LHCN-M2 (cell line): ENCODE measurements at regions not wholly inside any gene's neighbourhood (a gene's known extent, or its start where the extent isn't known, plus 50 kb on each side); places are given as distances from the start of the nearest gene placed in this dataset.
"Not testable (repeated sequence)": the region's sequence is repeated elsewhere in the genome, so short reads cannot be mapped to it uniquely, and the experiment has no call there.

ENCODE experiments used
- DNase-seq: peaks from one replicate; pipeline ENCODE4 v3.0.0-alpha.2; 2012; ENCODE audit warnings: low read depth

DNA sequence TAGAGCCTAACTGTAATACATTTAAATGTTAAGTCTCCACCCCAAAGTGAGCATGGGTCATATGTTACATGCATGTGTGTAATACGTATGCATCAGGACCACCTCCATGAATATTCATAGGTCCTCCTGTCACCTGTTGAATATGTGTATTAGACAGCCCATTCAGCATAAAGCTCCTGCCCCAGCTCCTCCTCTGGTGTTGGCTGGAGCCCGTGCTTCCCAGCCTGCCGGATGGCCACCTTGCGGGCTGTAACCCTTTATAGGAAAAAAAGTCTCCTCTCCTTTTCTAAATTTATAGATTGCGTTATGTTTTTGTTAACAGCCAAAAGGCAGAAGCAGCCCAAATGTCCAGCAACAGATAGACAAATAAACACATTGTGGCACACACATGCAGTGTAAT lies 299.5 kb downstream of the MED10 start:
- DNase-seq = no peak

- no peak for DNase-seq
Observed at GRCh38 chr5:6076341-6077239, 301.8 kb downstream of the MED10 start.

- DNase-seq = not testable (repeated sequence)
Observed at GRCh38 chr5:6072488-6072887, 305.9 kb downstream of the MED10 start.

GRCh38 chr5:6069496-6070185 lies 308.7 kb downstream of the MED10 start:
- DNase-seq = no peak

DNA sequence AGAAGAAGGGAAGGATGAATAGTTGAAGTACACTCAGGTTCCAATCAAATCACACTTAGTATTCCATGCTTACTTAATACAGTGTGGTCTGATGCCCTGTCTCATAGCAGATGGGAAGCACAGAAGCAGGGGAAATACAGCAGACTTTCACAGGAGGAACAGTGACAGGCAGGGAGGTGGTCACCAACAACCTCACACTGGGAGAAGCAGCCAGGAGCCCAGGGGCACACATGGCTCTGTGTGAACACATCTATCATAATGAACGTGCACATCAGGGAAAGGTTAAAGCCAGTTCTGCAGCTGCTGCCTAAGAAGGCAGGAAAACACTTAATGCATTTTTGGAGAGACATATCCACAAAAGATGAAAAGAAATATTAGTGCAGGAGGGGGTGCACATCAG lies 312.3 kb downstream of the MED10 start:
- no peak for DNase-seq

DNA sequence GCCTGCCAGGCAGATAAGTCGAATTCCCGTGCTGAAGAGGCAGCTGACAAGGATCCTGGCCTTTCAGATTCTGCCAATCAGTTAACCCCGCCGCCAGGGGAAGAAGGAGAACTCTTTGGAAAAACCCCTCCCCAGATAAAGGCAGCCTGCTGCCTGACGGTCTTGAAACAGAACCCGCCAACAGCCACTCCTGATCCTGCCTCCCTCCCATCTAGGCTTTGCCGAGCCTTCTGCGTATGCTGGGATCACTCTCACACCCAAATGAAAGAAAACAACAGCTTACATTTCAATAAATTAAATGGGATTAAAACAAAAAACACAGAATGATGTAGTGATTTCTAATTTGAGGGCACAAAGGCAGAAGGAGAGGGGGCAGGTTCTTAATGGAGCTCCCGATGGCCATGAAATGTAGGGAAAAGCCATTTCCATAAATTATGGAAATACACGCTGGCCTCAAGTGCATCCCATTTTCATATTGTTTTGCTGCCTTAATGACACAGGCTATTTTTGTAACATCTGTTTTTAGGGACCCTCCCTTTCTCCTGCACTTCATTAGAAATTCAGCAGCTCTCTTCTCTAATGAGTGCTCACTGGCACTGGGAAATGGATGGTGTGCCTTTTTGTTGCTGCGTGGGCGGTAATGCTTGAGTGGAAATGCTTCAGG lies 319.1 kb downstream of the MED10 start:
- DNase-seq = no peak

GRCh38 chr5:6058055-6058715 lies 320.2 kb downstream of the MED10 start:
- no peak for DNase-seq

DNA sequence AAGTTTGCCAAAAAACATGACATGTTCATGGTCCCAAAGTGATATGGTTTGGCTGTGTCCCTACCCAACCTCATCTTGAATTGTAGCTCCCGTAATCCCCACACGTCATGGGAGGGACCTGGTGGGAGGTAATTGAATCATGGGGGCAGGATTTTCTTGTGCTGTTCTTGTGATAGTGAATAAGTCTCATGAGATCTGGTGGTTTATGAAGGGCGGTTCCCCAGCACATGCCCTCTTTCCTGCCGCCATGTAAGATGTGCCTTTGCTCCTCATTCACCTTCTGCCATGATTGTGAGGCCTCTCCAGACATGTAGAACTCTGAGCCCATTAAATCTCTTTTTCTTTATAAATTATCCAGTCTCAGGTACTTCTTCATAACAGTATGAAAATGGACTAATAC lies 322.1 kb downstream of the MED10 start:
- DNase-seq = no peak

DNA sequence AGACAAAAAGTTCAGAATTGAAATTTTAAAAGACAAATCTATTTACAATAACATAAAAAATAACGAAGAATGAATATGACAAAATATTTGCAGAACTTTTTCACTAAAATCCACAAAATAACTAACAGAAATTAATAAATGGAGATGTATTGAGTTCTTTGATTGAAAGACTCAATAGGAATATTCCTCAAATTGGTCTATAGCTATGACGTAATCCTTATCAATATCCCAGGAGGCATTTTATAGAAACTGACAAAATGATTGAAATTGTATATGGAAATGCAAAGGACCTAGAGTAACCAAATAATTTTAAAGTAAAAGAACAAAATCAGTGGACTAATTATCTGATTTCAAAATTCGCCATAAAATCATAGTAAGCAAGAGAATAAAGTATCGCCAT lies 328.7 kb downstream of the MED10 start:
- no peak for DNase-seq

DNA sequence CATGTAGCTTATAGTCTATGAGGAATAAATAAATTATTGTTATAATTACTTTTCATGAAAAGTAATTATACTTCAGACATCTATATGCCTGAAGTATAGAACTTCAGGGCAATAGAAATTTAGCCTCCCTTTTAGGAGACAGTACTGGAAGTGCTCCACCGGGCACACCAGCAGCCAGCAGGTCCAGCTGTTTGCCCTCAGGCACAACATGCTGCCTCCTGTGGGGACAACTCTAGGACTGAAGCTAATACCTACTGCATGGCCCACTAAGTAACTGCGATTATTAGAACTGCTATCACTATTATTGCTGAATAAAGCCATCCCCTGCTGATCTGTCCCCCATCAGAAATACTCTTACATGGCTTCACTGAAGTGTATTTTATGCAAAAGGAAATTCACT lies 329.6 kb downstream of the MED10 start:
- DNase-seq = no peak

DNA sequence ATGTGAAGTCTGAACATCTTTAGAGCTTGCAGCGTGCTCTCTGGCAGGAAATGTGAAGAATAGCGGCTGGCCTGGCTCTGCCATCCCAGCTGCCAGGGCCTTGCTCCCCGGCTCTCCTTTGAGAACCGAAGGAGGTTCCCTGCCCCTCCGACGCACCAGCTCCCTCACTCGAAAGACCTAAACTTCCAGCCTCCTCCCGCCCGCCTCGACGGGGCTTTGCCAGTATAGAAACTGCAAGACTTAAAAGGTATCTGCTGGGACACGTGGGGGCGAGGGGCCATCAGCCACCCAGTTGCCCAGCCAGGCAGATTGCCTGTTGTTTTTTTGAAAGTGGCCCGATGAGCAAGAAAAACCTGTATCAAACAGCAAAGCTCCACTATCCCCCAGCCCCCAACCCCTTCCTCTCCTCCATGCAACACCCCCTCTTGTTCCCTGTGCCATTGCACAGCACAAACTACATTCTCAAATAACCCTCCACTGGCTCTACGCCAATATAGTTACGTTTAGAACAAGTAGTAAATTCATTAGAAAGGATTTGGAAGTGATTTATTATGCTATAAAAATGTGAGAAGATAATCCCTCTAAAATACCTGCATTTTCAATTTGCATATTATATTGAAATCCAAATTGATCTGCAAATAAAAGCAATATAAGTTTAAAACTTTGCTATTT lies 331.9 kb downstream of the MED10 start:
- no peak for DNase-seq

DNA sequence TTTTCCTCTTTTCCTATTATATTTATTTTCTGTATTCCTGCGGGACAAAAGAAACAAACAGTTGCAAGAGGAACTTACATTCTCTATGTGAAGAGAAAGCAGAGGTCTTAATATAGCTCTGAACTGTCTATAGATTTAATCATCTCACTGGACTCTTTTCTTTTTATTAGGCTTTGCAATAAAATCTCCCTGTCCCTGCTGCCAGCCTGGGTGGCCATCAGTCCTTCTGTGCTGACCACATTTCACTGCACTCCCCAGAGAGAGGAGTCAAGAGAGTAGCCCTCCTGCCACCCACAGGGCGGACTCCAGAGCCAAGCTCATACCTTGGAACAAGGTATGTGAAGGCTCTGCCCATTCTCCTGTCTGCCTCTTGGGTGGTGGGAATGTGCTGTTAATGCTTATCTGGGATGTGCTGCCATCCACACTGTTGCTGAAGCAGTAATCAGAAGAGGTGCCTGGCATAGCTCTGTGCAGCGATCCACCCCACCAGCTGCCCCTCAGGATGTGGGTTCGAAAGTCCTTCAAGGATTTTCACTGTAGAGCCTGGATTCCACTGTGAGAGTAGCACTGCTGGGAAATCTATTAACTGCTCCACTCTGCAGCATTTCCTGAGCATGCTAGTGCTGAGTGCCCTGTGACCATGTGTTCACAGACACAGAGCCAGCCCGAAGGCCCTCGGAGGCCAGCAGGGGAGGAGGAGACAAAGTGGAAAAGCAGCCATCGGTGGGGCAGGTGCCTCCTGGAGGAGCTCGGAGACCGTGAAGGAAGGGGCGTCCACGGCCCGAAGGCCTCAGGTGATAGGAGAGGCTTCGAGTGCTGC lies 334.6 kb downstream of the MED10 start:
- no peak for DNase-seq

DNA sequence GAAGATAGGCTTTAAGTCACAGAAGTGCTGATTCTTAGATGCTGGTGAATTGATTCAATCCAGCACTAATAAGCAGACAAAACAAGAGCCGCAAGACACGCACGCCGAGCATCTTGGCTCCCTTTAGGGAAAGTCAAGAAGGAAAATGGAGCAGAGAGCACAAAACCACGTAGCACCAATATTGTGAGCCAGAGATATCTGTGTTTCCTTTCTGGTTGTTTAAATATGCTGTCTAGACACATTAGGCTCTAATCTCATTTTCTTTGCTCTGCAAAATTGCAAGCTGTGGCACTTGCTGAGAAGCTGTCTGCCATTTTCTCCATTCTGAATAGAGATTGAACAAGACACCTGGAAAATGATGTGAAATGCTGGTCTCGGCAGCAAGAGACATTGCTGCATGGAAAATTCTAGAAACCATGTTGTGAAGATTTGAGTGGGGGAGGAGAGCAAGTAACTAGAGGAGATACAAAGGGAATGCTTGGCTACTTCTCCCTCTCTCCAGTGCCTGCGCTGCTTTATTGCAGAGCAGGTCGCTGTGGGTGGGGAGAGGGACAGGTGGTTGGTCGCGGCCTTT lies 336.3 kb downstream of the MED10 start:
- DNase-seq = no peak

DNA sequence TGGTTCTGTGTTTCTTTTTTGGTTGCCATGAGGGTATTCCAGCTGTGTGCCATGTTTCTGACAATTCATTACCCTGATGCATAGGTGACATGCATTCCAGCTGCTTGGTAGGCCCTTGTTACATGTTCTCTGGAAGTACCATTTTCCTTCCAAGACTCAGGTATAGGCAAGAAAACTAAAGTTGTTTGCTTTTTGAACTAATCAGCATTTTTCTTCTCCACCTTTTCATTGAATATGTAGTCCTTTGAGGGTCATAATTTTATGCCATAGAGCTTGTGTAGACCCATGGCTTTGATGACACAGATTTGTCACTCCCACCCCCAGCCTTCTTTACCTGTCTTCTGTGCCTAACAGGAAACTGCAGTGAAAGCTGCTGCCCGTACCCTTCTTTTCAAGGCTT lies 339.2 kb downstream of the MED10 start:
- DNase-seq = no peak

DNA sequence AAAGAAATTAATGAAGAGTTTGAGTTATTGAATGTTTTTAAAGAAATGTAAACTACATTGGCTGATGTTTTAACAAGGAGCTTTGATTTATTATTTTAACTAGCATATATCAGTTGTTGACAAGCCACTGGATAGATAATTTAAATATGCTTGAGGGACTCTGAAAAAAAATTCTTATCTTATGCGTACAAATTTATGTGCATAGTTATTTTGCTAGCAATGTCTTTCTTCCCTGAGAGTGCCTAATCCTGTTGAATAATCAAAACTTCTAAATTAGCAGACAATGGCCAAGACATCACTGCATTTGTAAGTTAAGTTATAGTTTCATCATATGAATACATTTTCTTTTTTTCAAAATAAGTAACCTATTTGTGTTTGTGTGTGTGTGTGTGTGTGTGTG lies 342.3 kb downstream of the MED10 start:
- DNase-seq = no peak

DNA sequence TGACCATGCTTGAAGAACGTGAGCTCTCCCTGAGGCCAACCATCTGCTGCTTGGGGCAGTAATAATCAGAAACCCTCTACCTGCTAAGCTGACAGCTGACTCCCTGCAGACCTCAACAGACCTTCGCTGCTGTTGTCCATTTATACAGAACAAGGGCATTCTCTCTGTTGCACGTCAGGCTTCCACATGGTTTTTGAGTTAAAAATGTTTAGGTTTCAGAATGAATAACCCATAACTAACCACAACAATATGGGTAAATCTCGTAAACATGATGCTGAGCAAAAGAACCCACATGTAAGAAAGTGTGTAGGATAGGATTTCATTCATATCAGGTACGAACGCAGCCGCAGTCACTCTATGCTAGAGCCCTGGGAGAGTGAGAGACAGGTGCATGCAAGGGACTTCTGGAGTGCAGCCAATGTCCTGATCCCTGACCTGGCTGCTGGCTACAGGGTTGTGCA lies 348.5 kb downstream of the MED10 start:
- no peak for DNase-seq

GRCh38 chr5:6026766-6027406 lies 351.5 kb downstream of the MED10 start:
- DNase-seq = no peak

- no peak for DNase-seq
Observed at GRCh38 chr5:6019612-6020011, 358.7 kb downstream of the MED10 start.

- no peak for DNase-seq
Observed at GRCh38 chr5:6013506-6013905, 364.8 kb downstream of the MED10 start.

GRCh38 chr5:6011199-6011598 lies 367.1 kb downstream of the MED10 start:
- DNase-seq = no peak
